ENCODE measurements at regions not wholly inside any gene's neighbourhood (a gene's known extent, or its start where the extent isn't known, plus 50 kb on each side); places are given as distances from the start of the nearest gene placed in this dataset.

DNA sequence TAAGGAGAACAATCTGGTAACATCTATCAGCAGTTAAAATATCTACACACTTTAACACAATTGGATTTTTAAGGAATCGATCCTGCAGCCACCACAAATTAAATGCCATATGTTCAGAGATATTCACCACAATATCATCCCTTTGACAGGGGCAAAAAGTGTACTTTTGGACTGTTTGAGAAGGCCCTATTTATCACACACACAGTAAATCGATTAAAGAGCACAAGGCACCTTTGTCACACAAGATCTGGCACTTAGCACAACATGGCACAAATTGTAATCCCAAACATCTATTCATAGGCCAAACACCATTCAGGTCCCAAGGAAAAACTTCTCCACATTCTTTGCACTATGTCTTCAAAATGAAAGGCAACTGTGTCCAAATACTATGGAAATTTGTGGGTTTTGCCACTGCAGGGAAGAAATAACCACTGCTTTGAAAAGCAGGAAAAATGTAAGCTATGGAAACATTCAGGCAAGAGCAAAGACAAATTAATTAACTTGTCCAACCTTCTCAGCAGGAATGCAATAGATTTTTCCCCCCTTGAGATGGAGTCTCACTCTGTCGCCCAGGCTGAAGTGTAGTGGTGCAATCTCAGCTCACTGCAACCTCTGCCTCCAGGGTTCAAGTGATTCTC lies 282.5 kb upstream of the TMPO start:
- H3K36me3 ChIP-seq (ENCODE audit: low read length): no peaks in the 10 kb centered on the region
- no peaks in the 10 kb centered on the region for H3K9me3 ChIP-seq (ENCODE audit: insufficient read depth, low read length)
- no peak overlapping the region for H3K9ac ChIP-seq (ENCODE audit: low read length)
- H3K4me3 ChIP-seq (ENCODE audit: insufficient read depth, low read length, poor library complexity, severe bottlenecking): no peak overlapping the region
- no peak overlapping the region for H3K27ac ChIP-seq (ENCODE audit: low read depth, low read length)
- H2AFZ ChIP-seq (ENCODE audit: low read depth, low read length, severe bottlenecking): no peak overlapping the region
- TF ChIP-seq, protein P1, sequence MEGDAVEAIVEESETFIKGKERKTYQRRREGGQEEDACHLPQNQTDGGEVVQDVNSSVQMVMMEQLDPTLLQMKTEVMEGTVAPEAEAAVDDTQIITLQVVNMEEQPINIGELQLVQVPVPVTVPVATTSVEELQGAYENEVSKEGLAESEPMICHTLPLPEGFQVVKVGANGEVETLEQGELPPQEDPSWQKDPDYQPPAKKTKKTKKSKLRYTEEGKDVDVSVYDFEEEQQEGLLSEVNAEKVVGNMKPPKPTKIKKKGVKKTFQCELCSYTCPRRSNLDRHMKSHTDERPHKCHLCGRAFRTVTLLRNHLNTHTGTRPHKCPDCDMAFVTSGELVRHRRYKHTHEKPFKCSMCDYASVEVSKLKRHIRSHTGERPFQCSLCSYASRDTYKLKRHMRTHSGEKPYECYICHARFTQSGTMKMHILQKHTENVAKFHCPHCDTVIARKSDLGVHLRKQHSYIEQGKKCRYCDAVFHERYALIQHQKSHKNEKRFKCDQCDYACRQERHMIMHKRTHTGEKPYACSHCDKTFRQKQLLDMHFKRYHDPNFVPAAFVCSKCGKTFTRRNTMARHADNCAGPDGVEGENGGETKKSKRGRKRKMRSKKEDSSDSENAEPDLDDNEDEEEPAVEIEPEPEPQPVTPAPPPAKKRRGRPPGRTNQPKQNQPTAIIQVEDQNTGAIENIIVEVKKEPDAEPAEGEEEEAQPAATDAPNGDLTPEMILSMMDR (IDR thresholded peaks at IDR 0.05; ENCODE audit: insufficient read depth, low read length, poor library complexity, severe bottlenecking): no peak
- no peaks in the 10 kb centered on the region for H3K79me2 ChIP-seq (ENCODE audit: insufficient read depth, low read length)
- no peaks in the 10 kb centered on the region for H3F3A ChIP-seq (ENCODE audit: insufficient read depth)
- H4K20me1 ChIP-seq (ENCODE audit: low read depth, low read length): no peaks in the 10 kb centered on the region
- H3K4me2 ChIP-seq (ENCODE audit: low read depth, low read length, poor library complexity, severe bottlenecking): no peak overlapping the region
- no peaks in the 10 kb centered on the region for H3K27me3 ChIP-seq (ENCODE audit: low read length)
- H3K9me2 ChIP-seq (replicated peaks; ENCODE audit: insufficient read depth, low read length): no peaks in the 10 kb centered on the region

DNA sequence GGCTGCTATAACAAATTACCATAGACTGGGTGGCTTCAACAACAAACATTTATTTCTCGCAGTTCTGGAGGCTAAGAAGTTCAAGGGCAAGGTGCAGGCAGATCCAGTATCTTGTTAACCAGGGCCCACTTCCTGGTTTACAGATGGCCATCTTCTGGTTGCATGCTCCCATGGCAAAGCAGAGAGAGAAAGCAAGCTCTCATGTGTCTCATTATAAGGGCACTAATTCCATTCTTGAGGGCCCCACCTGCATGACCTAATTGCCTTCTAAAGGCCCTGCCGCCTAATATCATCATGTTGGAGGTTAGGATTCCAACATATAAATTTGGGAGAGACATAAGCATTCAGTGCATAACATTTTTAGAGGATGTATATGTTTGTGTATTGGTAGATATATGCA lies 280.1 kb upstream of the TMPO start:
- H3F3A ChIP-seq (ENCODE audit: insufficient read depth): no peaks in the 10 kb centered on the region
- TF ChIP-seq, protein P1 (IDR thresholded peaks at IDR 0.05; ENCODE audit: insufficient read depth, low read length, poor library complexity, severe bottlenecking): no peak
- no peak for TF ChIP-seq EZH2phosphoT487 (conservative IDR thresholded peaks at IDR 0.05; ENCODE audit: low read length)
- H3K36me3 ChIP-seq (ENCODE audit: low read length): no peaks in the 10 kb centered on the region
- H3K79me2 ChIP-seq (ENCODE audit: insufficient read depth, low read length): no peaks in the 10 kb centered on the region
- no peaks in the 10 kb centered on the region for H3K9me3 ChIP-seq (ENCODE audit: insufficient read depth, low read length)
- H2AFZ ChIP-seq (ENCODE audit: low read depth, low read length, severe bottlenecking): no peak overlapping the region
- no peak overlapping the region for H3K27ac ChIP-seq (ENCODE audit: low read depth, low read length)
- no peak overlapping the region for H3K9ac ChIP-seq (ENCODE audit: low read length)
- H3K27me3 ChIP-seq (ENCODE audit: low read length): no peaks in the 10 kb centered on the region
- H3K9me2 ChIP-seq (replicated peaks; ENCODE audit: insufficient read depth, low read length): no peaks in the 10 kb centered on the region
- H3K4me3 ChIP-seq (ENCODE audit: insufficient read depth, low read length, poor library complexity, severe bottlenecking): no peak overlapping the region
- no peaks in the 10 kb centered on the region for H4K20me1 ChIP-seq (ENCODE audit: low read depth, low read length)
- no peak overlapping the region for H3K4me2 ChIP-seq (ENCODE audit: low read depth, low read length, poor library complexity, severe bottlenecking)

DNA sequence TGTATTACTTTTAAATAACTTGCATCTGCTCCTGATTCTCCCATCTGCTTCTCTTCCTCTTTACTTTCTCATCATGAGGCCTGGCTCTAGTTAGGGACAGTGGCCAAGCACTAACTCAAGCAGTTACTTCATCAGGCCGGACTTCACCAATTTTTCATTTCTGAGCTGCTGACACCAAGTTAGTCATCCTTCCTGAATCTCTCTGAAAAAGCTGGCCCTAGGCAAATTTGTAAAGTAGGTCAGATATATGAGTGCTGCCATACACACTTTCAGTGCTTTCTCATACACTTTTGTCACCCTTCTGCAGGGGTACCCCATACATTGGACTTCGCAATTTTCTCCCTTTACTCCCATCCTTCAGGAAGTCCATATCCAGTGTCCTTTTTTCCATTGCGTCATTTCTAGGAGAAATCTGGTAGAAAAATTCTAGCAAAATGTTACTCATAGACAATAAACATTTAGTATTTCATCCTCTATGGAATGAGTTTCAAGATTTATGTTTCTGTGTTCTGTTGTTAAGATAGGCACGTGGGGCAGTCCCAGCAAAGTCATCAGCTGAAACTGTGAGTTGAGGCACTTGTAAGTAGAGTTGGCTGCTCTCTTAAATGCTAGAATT lies 276.8 kb upstream of the TMPO start:
- Histone ChIP-seq H2AFZ (ENCODE audit: low read depth, low read length, severe bottlenecking) (no peak overlapping the region), H3K9ac (ENCODE audit: low read length) (no peak overlapping the region), H3K27ac (ENCODE audit: low read depth, low read length) (no peak overlapping the region), H4K20me1 (ENCODE audit: low read depth, low read length) (no peaks in the 10 kb centered on the region), H3K9me3 (ENCODE audit: insufficient read depth, low read length) (no peaks in the 10 kb centered on the region), H3K36me3 (ENCODE audit: low read length) (no peaks in the 10 kb centered on the region), H3K4me2 (ENCODE audit: low read depth, low read length, poor library complexity, severe bottlenecking) (no peak overlapping the region), H3K27me3 (ENCODE audit: low read length) (no peaks in the 10 kb centered on the region), H3K4me3 (ENCODE audit: insufficient read depth, low read length, poor library complexity, severe bottlenecking) (no peak overlapping the region), H3K9me2 (replicated peaks; ENCODE audit: insufficient read depth, low read length) (no peaks in the 10 kb centered on the region), H3K79me2 (ENCODE audit: insufficient read depth, low read length) (no peaks in the 10 kb centered on the region), H3F3A (ENCODE audit: insufficient read depth) (no peaks in the 10 kb centered on the region)
- TF ChIP-seq EZH2phosphoT487 (conservative IDR thresholded peaks at IDR 0.05; ENCODE audit: low read length): no peak
- TF ChIP-seq, protein P1 (IDR thresholded peaks at IDR 0.05; ENCODE audit: insufficient read depth, low read length, poor library complexity, severe bottlenecking): no peak
